Umbilical cord (tissue), 1 donor: ENCODE measurements at regions not wholly inside any gene's neighbourhood (a gene's known extent, or its start where the extent isn't known, plus 50 kb on each side); places are given as distances from the start of the nearest gene placed in this dataset.
"Not testable (repeated sequence)": the region's sequence is repeated elsewhere in the genome, so short reads cannot be mapped to it uniquely, and the experiment has no call there.

Experiments
- DNase-seq: peaks from one replicate; pipeline ENCODE4 v3.0.0-alpha.2; 2015; ENCODE audit warnings: low spot score

DNA sequence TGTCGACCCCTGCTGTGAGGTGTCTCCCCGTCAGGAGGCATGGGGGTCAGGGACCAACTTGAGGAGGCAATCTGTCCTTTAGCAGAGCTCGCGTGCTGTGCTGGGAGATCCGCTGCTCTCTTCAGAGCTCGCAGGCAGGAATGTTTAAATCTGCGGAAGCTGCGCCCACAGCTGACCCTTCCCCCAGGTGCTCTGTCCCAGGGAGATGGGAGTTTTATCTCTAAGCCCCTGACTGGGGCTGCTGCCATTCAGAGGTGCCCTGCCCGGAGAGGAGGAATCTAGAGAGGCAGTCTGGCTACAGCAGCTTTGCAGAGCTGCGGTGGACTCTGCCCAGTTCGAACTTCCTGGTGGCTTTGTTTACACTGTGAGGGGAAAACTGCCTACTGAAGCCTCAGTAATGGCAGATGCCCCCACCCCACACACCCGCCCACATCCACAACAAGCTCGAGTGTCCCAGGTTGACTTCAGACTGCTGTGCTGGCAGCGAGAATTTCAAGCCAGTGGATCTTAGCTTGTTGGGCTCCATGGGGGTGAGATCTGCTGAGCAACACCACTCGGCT, 133.1 kb downstream of the CENPC start:
- DNase-seq, result not testable (repeated sequence)

DNA sequence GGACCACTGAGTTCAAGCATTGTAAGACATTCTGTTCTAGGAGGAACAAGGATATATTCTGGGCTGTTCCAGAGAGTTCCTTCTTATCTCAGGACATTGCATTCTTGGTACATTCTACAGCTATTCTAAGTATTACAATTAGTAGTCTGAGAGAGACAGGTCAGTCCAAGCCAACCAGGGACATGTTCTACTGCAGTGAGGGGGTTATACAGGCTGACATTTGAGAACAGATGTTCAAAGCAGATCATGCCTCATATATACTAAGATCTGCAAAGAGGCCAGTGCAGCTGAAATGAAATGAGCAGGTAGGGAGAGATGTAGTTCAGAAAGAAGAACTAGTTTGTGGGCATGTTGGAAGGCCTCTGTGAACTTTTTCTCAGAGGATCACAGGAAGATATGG, 142.0 kb downstream of the CENPC start:
- DNase-seq, result no peak

DNA sequence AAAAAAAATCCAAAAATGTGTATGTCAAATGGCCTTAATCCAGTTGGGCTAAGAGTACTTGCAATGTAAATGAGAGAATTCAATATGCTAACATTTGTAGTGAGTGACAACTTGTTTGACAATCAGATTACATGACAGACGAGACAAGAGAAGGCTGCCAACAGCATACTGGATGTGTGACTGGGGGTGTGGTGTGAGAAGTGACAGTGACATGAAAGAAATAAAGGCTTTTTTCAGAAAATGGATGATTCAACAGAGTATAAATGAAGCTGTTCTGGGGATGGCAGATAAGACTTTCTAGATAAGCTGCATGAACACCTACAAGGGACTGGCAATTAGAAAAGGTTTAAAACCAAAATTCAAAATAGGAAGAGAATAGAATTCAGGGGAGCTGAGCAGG, 143.4 kb downstream of the CENPC start:
- DNase-seq, result no peak

DNA sequence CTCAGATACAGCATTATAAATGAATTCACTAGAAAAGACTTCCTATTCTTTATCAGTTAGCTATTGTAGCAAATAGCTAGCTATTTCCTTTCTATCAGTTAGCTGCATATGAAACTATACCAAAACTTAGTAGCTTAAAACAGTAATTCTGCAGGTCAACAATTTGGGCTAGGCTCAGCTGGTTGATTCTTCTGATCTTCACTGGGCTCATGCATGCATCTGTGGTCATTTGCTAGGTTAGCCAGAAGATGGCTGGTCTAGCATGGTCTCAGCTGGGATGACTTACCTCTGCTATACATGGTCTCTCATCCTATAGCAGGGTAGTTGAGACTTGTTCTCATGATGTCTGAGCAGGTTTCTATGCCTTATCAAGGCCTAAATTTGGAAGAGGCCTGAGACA, 147.4 kb downstream of the CENPC start:
- DNase-seq, result no peak

DNA sequence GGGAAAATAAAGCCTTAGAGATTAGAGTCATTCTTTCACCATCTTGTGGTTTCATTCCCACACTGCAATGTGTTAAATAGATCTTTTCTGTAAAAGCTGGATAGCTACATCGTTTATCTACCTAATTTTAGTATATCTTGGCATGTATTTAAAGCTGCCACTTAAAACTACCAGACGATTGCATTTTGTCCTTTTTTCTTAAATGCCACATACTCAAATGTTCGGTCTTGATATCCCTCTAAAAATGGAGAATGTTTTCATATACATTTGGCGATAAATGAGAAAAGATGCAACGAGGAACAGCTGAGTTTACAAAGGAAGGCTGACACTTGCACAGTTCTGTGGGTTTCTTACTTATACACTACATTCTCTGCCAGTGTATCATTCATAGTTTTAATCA, 148.3 kb downstream of the CENPC start:
- DNase-seq, result no peak

DNA sequence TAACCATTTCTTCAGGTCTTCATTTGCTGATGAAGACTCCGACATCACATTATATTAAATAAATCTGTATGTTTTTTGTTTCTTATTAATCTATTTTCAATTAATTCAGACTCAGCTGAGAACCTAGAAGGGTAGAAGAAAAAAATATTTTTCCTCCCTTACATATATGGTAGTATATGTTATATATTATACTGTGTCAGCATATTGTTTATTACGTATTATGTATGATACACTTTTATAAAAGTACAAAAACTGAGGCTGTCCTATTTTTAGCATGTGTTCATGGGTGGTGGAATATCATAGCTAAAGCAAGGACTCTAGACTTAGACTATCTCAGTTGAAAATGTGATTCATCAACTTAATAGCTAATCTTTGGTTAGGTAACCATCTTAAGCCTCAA, 149.3 kb downstream of the CENPC start:
- DNase-seq, result no peak

DNA sequence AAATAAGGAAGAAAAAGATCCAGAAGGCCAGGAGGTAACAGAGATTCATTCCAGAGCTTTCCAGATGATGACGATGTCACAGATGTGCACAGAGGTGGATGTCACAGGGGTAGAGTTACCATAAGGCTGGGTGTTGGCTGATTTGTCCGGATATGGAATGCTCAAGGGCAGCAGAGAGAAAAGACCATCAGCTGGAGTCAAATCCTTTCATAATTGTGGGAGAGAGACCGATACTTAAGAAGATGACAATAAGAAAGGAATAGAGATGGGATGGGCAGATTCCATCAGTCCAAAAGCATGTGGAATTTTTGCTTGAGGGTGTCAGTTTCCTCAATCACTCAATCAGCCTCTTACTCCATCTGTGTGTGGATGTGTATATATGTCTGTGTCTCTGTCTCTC, 150.4 kb downstream of the CENPC start:
- DNase-seq, result no peak

DNA sequence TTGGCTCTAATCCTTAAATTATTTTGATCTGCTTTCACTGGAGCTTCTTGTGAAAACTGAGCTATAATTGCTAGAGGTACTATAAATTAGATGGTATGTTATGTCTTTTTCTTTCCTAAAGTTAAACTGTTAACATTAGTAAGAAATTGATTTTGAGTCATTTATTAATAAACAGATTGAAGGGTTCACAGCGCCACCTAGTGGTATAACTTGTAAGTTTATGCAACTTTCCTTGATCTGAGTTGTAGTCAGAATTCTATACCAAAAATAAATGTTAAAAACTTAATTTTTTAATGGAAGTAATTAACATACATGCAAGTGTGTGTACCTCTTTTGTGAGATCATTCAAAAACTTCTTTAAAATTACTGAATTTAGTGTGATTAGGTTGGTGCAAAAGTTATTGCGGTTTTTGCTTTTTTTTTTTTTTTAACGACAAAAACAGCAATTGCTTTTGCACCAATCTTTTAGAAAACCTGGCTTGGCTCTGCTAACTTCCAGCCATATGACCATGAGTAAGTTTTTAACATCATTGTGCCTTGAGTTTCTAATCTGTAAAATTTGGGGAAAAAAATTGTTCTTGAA, 151.5 kb downstream of the CENPC start:
- peak; percentile 52 for DNase-seq

DNA sequence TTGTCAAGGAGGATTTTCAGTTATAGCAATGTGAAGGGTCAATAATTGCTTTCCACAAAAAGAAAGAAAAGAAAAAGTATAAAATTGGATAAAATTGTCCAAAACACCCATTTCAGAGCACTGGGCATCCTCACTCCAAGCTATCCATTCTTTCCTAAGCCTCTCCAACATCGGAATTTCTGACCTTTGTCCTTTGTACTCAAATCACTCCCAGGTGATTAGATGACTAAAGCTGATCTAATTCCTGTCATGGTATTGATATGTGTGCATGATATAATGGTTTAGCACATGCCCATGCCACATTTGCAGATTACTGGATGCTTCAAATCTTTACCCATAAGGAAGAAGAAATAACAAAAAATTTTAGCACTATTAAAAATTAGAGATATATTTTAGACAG, 152.3 kb downstream of the CENPC start:
- DNase-seq, result no peak

DNA sequence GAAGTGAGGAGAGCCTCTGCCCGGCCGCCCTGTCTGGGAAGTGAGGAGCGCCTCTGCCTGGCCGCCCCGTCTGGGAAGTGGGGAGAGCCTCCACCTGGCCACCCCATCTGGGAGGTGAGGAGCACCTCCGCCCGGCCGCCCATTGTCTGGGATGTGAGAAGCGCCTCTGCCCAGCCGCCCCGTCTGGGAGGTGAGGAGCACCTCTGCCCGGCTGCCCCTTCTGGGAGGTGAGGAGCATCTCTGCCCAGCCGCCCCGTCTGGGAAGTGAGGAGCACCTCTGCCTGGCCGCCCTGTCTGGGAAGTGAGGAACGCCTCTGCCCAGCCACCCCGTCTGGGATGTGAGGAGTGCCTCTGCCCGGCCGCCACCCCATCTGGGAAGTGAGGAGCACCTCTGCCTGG, 163.9 kb downstream of the CENPC start:
- not testable (repeated sequence) for DNase-seq

DNA sequence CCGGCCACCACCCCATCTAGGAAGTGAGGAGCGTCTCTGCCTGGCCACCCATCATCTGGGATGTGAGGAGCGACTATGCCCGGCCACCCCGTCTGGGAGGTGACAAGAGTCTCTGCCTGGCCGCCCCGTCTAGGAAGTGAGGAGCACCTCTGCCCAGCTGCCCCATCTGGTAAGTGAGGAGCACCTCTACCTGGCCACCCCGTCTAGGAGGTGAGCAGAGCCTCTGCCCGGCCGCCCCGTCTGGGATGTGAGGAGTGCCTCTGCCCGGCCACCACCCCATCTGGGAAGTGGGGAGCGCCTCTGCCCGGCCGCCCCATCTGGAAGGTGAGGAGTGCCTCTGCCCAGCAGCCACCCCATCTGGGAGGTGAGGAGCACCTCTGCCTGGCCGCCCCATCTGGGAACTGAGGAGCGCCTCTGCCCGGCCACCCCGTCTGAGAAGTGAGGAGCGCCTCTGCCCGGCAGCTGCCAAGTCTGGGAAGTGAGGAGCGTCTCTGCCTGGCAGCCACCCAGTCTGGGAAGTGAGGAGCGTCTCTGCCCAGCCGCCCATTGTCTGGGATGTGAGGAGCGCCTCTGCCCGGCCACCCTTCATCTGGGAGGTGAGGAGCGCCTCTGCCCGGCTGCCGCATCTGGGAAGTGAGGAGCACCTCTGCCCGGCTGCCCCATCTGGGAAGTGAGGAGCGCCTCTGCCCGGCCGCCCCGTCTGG, 164.4 kb downstream of the CENPC start:
- not testable (repeated sequence) for DNase-seq

DNA sequence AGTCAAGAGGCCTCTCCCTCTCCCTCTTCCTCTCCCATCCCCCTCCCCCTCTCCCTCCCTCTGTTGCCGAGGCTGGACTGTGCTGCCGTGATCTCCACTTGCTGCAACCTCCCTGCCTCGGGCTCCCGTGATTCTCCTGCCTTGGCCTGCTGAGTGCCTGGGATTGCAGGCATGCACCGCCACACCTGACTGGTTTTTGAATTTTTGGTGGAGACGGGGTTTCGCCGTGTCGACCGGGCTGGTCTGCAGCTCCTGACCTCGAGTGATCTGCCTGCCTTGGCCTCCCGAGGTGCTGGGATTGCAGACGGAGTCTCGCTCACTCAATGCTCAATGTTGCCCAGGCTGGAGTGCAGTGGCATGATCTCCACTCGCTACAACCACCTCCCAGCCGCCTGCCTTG, 165.1 kb downstream of the CENPC start:
- DNase-seq, result no peak

DNA sequence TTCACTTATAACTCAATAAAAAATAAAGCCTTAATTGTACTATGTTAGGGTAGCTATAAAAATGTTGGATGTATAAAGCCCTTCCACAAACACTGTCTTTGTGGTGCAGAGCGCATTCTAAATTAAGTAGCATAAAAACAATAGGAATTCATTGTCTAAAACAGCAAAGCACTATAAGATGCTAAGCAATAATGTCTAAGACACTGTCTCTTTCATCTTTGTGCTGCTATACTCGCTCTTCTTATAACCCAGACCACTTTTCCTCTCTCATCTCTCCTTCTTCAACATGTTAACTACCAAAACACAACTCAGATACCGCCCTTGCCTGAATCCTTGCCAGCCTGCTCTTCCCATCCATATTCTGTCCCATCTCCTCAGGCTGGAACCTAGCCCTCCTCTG, 170.0 kb downstream of the CENPC start:
- DNase-seq, result no peak

DNA sequence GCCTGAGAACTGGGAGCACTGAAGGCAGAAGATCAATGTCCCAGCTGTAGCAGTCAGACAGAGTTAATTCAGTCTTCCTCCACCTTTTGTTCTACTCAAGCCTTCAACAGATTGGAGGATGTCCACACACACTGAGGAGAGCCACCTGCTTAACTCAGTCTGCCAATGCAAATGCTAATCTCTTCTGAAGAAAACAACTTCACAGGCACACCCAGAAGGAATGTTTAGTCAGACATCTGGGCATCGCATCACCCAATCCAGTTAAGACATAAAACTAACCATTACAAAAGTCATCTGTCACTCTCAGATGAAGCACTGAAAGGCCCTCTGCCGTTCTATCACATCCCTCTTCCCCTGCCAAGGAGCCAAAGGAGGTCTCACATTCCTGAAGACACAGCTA, 173.7 kb downstream of the CENPC start:
- no peak for DNase-seq

DNA sequence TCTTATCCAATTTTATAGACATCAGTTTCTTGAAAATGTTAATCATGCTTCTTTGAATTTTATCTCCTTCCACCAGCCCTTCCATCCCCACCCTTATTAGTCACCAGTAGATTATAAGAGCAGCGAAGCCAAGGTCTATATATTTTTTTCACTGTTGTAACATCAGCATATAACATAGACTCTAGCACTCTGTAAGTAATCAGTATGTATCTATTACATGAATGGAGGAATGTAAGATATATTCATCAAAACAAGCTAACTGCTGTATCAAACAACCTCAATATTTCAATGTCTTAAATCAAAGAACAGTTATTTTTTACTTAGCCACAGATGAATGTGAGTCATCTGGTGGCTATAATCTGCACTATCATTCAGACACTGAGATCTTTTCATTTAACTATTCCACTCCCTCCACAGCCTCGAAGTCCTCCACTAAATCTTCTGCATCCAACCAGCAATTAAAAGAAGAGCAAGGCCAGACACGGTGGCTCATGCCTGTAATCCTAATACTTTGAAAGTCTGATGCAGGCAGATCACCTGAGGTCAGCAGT, 178.9 kb downstream of the CENPC start:
- peak; percentile 86 for DNase-seq

DNA sequence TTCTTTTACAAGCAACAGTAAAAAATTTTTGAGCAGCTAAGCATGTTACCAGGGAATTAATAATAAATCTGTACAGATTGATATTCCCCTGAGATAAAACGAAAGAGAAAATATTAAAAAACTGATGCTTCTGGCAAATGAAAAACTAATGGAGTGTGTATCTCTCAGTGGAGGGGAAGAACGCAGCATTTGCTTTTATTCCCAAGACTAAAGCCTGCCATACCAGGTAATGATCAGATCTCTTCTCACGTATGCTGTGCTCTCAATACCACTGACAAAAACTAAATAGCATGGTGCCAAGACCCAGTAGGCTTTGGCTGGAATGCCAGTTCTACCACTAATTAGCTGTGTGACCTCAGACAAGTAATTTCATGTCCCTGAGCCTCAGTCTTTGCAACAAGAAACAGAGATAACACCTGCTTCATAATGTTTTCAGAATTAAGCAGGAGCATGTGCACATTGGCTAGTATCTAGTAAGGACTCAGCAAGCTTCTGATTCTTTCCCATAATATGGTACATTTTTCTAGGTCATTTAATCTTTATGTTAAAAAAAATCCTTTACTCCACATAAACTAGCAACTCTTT, 179.6 kb downstream of the CENPC start:
- no peak for DNase-seq

DNA sequence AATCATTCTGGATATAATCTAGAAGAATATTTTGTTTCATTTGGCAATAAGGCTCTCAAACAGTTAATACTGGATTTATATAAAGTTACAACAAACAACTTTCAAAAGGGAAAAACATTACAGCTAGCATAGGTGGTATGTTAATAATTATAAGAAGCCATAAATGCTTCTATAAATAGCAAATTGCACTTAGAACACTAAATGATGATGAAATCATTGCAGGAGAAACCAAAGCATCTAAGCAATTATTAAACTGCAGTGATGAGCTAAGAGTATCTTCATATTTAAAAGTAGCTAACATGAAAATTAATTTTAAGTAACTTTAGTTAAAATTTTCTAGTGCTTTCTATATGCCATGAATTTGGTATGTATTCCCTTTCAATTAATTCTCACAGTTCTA, 189.5 kb downstream of the CENPC start:
- no peak for DNase-seq

DNA sequence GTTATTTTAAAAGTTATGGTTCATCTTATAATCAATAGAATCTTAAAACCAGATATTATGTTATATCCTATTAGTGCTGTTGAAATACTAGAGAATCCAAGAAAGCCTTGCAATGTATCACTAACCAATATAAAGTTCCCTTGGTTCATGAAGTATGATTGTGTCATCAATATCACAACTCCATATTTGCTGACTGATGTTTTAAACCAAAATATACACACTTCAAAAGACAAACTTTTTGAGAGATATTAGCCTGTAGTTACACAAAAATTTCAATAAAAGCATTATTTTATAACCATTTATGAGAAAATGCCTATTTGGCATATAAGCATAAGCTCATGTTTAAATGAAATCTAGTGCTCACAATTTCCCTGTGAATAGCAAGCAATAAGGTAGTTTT, 198.6 kb downstream of the CENPC start:
- no peak for DNase-seq

DNA sequence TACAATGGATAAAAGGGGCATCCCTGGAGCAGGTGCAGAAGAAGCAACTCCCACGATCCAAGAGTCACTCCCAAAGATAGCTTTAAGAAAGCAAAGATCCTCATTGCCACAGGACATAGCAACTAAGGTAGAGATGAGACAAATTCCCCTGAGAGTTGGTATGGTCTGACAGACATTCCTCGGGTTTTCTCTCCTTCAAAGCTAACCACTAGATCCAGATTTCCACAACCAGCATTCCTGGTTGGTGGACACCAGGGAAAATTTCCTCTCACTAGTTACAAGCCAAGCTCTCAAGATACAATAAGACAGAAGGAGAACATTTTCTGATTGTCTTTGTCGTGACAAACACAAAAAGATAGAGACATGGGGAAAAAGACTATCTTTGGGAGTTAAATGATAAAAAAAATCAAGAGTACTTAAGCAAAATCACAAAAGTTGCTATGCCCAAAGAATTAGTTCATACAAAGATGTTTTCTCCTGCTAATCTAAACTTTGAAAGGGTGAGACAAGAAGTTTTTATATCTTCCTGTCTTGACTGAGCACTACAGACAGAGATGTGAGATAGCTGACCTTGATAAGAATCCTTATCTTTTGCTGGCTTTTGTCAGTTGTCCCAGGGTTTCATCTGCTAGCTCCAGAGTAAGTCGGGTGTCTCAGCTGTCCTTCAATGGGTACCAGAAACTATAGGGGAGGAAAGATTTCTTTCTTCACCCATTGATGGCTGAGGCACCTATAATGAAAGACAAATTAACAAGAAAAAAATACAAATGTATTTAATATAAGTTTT, 200.5 kb downstream of the CENPC start:
- DNase-seq, result peak; percentile 38

DNA sequence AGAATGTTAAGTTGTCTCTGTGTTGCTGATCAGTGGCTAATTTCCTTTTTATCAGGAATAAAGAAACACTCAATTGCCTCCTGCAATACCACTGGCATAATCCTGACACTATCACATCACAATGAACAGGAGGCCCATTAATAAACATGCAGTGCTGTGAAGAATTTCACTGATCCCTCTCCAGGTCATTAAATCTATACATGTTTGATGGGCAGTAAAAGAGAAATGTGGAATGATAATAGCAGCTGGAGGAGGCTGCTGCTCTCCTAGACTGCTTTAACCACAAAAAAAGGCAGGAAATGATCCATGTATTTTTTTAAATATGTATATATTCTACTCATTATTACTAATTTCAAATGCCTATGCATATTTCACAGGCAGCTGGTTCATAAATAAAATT, 202.1 kb downstream of the CENPC start:
- no peak for DNase-seq

DNA sequence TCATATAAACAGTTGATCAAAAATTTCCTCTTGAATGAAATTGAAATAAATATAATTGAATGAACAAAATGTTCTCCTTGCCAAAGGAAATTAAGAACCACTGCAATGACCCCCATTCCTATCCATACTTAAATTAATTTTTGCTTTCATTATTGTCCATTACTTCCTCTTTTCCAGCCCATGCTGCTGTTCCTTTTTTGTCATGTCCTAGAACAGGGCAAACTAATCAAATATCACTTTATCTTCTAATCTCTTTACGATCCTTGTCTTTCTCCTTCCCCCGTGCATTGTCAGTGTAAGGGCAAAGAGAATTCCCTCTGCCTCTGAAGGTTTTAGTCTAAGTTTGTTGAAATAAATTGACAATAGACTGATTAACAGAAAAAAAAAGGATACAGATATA, 203.0 kb downstream of the CENPC start:
- DNase-seq, result no peak

DNA sequence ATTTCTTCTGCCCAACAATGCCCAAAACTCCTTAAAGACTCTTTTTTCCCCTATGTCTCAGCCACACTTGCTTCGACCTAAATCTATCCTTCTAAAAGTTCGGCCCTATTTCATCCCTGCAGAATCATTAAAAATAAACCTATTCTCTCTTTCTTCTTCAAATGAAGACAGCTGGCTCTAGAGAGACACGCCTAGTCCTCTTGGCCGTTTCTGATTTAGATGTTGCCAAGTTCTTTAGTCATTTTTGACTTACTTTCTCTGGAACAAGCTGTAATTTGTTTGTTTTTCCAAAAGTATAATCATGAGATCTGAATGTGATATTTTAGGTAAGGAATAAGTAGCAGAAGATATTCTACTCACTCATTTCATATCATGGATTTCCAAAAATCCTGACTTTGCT, 211.6 kb downstream of the CENPC start:
- no peak for DNase-seq
